ENCODE measurements at regions not wholly inside any gene's neighbourhood (a gene's known extent, or its start where the extent isn't known, plus 50 kb on each side); places are given as distances from the start of the nearest gene placed in this dataset.
A peak's percentile ranks its signal among the peaks of the same experiment; 100 is the strongest.

- TF ChIP-seq POLR2A (IDR thresholded peaks at IDR 0.05; ENCODE audit: low read depth, low read length) (peak; percentile 57; the same call in 1 of the 2 replicates), TAF1 (IDR thresholded peaks at IDR 0.05; ENCODE audit: low read depth, low read length) (peak; percentile 35; the same call in 1 of the 2 replicates), SPI1 (IDR thresholded peaks at IDR 0.05; ENCODE audit: low read depth, low read length) (peak; percentile 91), POLR2AphosphoS5 (IDR thresholded peaks at IDR 0.05; ENCODE audit: low read depth, low read length) (peak; percentile 10; the same call in 1 of the 2 replicates), PAX5 (IDR thresholded peaks at IDR 0.05; ENCODE audit: insufficient read depth, low read length, severe bottlenecking) (no peak)
Measured at GRCh38 chr1:219460896-219461815, 151.7 kb downstream of the ZC3H11B start.
